T follicular helper cell (primary cell): ENCODE measurements at regions not wholly inside any gene's neighbourhood (a gene's known extent, or its start where the extent isn't known, plus 50 kb on each side); places are given as distances from the start of the nearest gene placed in this dataset.
A peak's percentile ranks its signal among the peaks of the same experiment; 100 is the strongest.

Experiments used
- DNase-seq: peaks from one replicate; pipeline ENCODE4 v3.0.0-alpha.2; 2020; ENCODE audit warnings: low read depth

DNA sequence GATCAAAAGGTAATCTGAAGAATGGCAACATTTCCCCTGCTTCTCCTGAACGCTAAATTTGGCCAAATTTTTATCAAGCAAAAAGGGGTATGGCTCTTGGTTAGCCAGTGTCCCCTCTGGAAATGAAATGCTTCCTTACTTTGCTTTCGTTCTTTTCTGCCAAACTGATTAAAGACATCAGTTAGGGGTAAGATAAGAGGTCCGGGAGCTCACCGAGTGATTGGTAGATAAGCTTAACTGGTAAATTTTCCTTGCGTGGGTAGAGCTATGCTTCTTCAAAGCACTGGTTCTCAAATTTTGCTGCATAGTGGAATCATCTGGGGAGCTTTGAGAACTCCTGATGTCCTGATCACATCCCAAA lies 62.7 kb upstream of the MAPRE2 start:
- no peak for DNase-seq

DNA sequence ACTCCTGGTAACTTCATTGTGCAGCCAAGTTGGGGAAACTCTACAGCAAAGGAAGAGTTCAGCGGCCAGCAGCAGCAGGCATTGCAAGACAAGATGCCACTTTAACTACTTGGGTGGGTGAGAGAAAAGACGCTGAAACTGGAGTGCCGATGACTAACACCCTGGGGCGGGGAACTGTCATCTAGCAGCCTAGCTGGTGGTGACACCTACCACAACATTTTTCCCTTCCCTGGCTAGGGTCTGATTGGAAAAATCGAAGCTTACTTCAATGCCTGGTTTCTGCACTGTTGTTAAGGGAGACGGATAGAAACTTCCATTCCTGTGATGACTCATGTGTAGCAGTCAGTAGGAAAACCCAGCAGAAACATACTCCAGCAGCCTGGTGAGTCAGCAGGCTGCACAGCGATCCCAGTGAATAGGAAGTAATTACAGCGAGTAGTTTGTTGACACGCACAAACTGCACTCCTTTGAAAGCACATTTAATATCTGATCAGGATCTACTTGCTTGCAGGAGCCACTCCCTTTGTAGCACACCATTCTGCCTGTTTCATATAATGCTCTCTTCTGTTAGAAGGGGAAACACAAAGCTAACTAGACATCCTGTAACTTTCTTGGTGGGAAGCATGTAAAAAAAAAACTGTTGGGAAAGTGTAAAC lies 62.1 kb upstream of the MAPRE2 start:
- peak; percentile 33 for DNase-seq

DNA sequence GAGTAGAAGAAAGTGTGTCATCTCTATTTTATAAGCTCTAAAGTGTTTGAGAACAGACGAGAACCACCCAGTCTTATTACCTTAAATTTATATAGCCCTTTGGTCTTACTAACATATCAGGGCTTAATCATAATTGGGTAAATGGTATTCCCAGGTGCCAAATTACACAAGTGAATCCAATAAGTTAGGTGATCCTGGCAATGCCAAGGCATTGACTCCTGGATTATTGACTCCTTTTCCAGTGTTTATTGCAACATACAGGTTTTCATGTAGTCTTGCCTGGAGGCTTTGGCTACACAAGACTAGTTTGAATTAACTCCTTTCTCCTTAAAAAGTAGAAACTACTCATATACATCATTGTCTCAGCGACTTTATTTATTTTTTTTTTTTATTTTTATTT lies 59.7 kb upstream of the MAPRE2 start:
- no peak for DNase-seq

DNA sequence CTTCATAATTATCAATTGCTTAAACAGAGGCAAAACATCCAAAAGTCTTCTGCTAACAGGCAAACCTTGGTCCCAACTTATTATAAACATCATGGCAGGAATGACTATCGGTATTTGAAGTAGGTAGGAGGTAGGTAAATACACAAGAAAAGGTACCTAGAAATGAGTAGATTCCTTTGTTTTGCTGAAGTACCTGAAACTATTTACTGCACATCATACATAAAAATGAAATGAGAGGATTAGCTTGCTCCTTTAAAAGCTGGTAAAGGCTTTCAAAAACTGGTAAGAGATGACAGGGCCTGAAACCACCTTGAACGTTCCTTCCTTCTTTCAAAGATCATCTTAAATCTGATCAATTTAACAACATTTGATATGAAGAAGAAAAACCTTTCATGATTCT lies 55.2 kb upstream of the MAPRE2 start:
- DNase-seq, result no peak

DNA sequence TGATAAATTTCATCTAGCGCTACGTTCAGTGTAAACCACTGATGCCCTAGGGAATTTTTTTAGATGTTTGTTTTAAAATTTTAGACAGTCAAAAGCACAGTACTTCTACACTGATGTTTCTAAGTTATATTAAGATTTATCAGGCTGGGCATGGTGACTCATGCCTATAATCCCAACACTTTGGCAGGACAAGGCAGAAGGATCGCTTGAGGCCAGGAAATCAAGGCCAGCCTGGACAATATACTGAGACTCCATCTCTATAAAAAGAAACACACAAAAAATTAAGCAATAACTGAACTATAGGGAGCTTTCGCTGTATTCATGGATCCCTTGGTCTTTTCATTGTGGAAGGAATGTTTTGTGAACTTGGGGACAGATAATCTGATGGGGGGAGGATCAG lies 50.6 kb upstream of the MAPRE2 start:
- no peak for DNase-seq

DNA sequence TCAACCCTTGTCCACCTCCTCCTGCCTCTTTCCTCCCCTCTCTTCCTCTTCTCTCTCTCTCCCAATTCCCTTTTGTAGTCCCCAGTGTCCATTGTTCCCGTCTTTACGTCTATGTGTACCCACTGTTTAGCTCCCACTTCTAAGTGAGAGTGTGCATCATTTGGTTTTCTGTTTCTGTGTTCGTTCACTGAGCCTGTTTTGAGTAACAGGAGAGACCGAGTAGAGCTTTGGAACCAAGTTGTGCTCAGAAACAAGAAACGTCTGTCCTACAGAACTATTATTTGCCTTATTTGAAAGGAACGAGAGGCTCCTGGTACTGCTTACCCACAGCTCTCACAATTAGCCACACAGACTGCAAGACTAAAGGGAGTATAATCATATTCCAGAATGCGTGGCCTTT lies 50.1 kb upstream of the MAPRE2 start:
- DNase-seq, result no peak
